ENCODE measurements at regions not wholly inside any gene's neighbourhood (a gene's known extent, or its start where the extent isn't known, plus 50 kb on each side); places are given as distances from the start of the nearest gene placed in this dataset.

DNA sequence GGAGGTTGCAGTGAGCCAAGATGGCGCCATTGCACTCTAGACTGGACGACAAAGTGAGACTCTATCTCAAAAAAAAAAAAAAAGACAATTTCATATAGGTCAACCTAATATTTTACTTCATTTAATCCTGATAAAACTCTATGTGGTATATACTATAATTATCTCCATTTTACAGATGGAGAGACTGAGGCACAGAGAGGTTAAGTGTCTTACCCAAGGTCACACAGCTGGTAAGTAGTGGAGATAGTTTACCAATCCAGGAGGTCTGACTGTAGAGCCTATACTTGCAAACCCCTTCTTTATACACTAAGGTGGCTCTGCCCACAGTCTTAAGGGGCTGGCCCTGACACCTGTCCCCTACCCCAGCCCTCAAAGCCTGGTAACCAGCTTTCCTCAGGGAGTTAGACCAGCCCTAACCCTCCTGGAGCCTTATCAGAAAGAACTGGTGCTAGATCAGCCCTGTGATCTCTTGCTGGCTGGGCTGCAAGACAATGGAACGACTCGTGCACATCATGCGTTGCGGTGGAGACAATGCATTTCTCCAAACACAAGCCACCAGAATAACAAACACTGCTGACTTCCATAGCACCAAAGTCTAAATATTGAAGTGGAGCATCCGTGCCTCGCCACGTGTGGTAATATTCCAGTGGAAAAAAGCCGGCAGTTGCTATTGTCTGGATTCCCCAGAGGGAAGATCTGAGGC, 60.0 kb upstream of the SMAD3 start:
- TF ChIP-seq, protein P1, sequence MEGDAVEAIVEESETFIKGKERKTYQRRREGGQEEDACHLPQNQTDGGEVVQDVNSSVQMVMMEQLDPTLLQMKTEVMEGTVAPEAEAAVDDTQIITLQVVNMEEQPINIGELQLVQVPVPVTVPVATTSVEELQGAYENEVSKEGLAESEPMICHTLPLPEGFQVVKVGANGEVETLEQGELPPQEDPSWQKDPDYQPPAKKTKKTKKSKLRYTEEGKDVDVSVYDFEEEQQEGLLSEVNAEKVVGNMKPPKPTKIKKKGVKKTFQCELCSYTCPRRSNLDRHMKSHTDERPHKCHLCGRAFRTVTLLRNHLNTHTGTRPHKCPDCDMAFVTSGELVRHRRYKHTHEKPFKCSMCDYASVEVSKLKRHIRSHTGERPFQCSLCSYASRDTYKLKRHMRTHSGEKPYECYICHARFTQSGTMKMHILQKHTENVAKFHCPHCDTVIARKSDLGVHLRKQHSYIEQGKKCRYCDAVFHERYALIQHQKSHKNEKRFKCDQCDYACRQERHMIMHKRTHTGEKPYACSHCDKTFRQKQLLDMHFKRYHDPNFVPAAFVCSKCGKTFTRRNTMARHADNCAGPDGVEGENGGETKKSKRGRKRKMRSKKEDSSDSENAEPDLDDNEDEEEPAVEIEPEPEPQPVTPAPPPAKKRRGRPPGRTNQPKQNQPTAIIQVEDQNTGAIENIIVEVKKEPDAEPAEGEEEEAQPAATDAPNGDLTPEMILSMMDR (IDR thresholded peaks at IDR 0.05; ENCODE audit: low read depth, low read length) = no peak
- Histone ChIP-seq H3K9me3 (ENCODE audit: control insufficient read depth, insufficient read depth, low read length) (no peaks in the 10 kb centered on the region), H3K27me3 (ENCODE audit: control insufficient read depth, insufficient read depth, low read length) (no peaks in the 10 kb centered on the region), H3K4me3 (ENCODE audit: low read depth, low read length) (no peak overlapping the region), H3K27ac (ENCODE audit: low read depth, low read length) (no peak overlapping the region)
- DNase-seq (ENCODE audit: low read depth, low spot score) = no peak
- POLR2A ChIA-PET = no interaction called here
- CTCF ChIA-PET = no interaction called here

DNA sequence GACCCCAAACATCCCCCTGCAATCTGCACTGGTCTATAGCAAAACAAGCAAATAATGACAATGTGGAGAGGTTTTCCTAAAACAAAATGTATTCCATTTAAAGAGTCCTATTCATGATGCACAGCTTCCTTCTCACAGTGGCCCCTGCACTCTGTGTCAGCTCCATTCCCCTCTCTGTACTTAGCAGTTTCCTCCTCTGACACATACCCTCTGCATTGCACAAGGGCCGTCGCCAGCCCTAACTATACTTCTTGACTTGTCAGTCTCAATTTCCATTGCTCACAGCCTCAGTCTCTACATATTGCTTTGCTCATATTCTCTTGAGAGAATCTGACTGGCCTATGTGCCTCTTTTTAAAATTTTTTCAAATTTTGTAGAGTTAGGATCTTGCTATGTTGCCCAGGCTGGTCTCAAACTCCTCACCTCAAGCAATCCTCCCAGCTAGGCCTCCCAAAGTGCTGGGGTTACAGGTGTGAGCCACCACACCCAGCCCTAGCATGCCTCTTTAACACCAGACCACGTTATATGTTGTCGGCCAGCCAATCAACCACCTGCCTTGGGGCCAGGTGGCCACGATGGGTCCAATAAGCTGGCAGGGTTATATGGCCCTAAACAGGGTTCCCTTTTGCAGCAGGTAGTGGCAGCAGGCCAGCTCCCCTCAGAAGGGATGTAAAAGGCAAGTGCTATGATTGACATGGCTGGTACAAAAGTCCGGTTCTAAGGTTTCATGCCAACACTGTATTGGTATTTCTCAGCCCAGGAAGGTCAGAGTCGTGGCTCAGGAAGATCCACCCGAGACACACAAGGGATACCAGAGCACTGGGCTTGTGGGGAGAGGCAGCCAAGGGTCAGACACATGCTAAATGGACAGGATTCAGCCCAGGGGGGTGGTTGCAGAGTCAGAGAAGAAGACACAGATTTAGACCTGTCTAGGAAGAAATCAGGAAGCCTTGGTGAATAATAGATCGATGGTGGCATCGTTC, 59.0 kb upstream of the SMAD3 start:
- TF ChIP-seq, protein P1 (IDR thresholded peaks at IDR 0.05; ENCODE audit: low read depth, low read length) = no peak
- CTCF ChIA-PET = no interaction called here
- no peak for DNase-seq (ENCODE audit: low read depth, low spot score)
- H3K27me3 ChIP-seq (ENCODE audit: control insufficient read depth, insufficient read depth, low read length) = no peaks in the 10 kb centered on the region
- POLR2A ChIA-PET = no interaction called here
- H3K27ac ChIP-seq (ENCODE audit: low read depth, low read length) = no peak overlapping the region
- no peak overlapping the region for H3K4me3 ChIP-seq (ENCODE audit: low read depth, low read length)
- H3K9me3 ChIP-seq (ENCODE audit: control insufficient read depth, insufficient read depth, low read length) = no peaks in the 10 kb centered on the region

DNA sequence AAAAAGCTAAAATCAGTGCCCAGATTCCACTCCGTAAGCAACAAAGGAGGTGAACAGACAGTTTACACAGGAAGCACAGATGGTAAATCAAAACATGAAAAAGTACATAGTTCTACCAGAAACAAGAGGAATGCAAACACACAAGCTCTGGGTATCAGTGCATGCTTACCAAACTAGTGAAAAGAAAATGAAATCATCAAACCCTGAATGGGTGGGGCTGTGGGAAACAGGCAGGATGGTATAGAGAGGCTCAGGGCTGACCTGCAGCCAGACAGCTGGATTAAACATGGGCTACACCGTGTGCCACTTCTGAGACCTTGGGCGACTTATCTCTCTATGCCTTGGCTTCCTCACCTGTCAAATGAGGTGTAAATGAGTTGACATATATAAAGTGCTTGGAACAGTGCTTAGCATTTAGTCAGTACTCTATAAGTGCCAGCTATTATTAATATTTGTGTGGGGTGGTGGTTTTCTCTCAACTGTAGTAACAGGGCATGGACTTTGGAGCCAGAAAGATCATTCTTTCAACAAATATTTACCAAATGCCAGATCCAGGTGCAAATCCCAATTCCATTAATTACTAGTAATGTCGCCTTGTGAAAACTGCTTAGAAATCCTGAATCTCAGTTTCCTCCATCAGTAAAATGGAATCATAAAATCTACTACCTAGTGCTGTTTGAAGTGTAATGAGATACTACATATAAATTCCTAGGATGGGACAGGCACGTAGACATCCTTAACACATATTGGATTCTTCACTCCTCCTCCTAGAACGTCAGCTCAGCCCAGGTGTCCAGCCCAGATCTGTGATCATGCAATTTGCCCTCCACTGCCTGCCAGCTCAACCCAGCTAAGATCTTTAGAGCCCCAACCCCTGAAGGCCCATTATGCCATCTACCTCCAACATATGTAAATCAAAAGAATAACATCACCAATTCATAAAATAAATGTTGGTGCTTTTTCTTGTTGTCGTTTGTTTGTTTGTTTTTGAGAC, 55.5 kb upstream of the SMAD3 start:
- POLR2A ChIA-PET = interaction anchor here (1.0 kb wide), 1 partner anchor 33 kb away, joined by 3 read pairs; no protein-coding TSS in a partner anchor
- CTCF ChIA-PET = no interaction called here
- no peak overlapping the region for H3K27ac ChIP-seq (ENCODE audit: low read depth, low read length)
- H3K4me3 ChIP-seq (ENCODE audit: low read depth, low read length) = no peak overlapping the region
- H3K9me3 ChIP-seq (ENCODE audit: control insufficient read depth, insufficient read depth, low read length) = no peaks in the 10 kb centered on the region
- no peaks in the 10 kb centered on the region for H3K27me3 ChIP-seq (ENCODE audit: control insufficient read depth, insufficient read depth, low read length)
- TF ChIP-seq, protein P1 (IDR thresholded peaks at IDR 0.05; ENCODE audit: low read depth, low read length) = no peak
- DNase-seq (ENCODE audit: low read depth, low spot score) = no peak

DNA sequence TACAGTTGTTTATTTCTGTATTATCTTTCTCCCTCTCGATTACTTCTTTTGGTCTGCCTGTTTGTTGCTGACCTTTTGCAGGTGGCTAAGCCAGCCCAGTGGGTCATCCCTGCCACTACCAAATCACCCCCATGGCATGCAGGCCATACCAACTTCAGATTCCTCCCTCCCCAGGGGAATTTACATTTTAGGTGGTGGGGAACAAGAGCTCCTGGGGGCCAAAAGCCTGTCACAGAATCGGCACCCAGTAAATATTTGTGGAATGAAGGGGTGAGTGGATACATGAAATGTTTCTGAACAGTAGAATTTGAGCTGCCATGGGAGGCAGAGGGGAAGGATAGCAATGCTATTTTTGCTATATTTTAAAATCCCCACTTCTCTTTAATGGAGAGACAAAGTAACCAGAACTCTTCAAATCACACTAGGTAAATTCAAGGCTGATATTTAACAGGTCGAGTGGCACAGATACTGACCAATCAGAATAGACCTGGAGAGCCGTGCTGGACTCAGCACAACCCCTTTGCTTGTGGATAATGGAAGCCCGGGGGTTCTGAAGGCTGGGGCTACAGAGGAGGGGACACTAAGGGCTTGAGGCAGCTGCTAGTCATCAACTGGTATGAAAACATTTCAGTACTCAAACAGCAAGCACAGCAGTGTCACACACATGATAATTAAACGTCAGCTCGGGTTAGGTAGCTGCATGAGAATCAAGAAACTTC, 54.3 kb upstream of the SMAD3 start:
- no peak for DNase-seq (ENCODE audit: low read depth, low spot score)
- H3K4me3 ChIP-seq (ENCODE audit: low read depth, low read length) = no peak overlapping the region
- ChIA-PET POLR2A (no interaction called here), CTCF (no interaction called here)
- no peak overlapping the region for H3K27ac ChIP-seq (ENCODE audit: low read depth, low read length)
- H3K9me3 ChIP-seq (ENCODE audit: control insufficient read depth, insufficient read depth, low read length) = no peaks in the 10 kb centered on the region
- no peaks in the 10 kb centered on the region for H3K27me3 ChIP-seq (ENCODE audit: control insufficient read depth, insufficient read depth, low read length)
- TF ChIP-seq, protein P1 (IDR thresholded peaks at IDR 0.05; ENCODE audit: low read depth, low read length) = no peak
